ES-I3 (cell line): ENCODE measurements at regions not wholly inside any gene's neighbourhood (a gene's known extent, or its start where the extent isn't known, plus 50 kb on each side); places are given as distances from the start of the nearest gene placed in this dataset.
"Not testable (repeated sequence)": the region's sequence is repeated elsewhere in the genome, so short reads cannot be mapped to it uniquely, and the experiment has no call there.

Experiments
- H3K36me3 ChIP-seq: 2 replicates; pipeline ENCODE4 v1.6.1; 2013; ENCODE audit warnings: mild to moderate bottlenecking, low read length, control low read depth, moderate library complexity; ENCODE audit not compliant: insufficient read depth
- H3K4me1 ChIP-seq: 2 replicates; pipeline ENCODE4 v1.6.1; 2013; ENCODE audit warnings: mild to moderate bottlenecking, control low read depth, low read length; ENCODE audit not compliant: insufficient read depth
- H3K9ac ChIP-seq: 2 replicates; pipeline ENCODE4 v1.6.1; 2013; ENCODE audit warnings: low read depth, mild to moderate bottlenecking, low read length, moderate library complexity
- H3K9me3 ChIP-seq: 2 replicates; pipeline ENCODE4 v1.6.1; 2013; ENCODE audit warnings: mild to moderate bottlenecking, low read length, moderate library complexity; ENCODE audit not compliant: control insufficient read depth, insufficient read depth

DNA sequence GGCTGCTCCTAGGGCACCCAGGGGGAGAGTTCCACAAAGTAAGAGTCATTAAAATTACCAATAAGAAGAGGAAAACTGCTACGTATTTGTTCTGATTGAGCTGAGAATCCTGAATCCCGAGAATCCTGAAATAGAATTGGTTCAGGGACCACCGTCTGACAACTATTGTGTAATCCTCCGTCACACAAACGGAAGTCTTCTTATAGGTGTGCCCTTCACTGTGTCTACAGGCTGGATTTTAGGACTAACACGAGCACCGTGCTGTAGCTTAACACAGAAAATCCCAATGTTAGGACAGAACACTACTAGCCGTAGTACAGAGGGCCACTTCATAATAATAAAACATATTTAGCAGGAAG is 50.6 kb upstream of the RNF182 start:
- H3K9me3 ChIP-seq: no peaks in the 10 kb centered on the region; the same call in 1 of the 2 replicates
- H3K4me1 ChIP-seq: no peaks in the 10 kb centered on the region
- peak overlapping the region; percentile 19 for H3K9ac ChIP-seq
- H3K36me3 ChIP-seq: no peaks in the 10 kb centered on the region

DNA sequence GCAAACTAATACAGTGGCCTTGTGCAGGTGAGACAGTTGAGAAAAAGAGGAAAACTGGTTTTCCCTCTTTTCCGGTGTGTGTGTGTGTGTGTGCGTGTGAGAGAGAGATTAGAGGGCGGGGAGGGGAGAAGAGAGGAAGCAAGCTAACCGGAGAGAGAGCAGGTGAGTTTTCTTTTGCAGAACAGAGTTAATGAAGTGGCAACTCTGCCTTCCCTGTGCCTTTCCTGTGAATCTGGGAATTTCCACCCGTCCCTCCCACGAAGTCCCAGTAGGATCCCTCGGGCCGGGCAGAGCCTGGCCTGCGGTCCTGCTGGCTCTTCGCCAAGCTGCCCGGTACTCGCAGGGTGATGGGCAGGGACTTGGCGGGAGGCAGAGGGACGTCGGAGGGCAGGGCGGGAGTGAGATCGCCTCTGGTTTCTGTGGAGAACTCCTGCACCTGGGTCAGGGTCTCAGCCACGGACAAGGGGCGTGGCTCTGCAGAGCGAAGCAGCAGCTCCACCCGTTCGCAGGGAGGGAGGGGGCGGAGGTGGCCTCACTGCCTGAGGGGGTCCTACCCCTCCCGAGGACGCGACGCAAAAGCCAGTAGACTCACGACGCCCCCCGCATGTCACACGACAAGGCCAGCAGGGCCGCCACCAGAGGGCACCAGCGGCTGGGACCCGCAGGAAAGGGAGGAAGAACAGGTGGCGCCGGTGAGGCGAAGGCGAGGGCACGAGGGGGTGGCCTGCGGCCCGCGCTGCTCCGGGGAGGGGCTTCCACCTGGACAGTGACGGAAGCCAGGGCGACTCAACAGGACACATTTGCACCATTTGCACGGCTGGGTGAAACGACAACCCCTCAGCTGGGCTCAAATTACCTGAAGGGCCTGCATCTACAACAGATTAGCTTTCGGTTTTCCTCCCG is 51.2 kb upstream of the RNF182 start:
- Histone ChIP-seq H3K36me3 (no peaks in the 10 kb centered on the region), H3K9me3 (no peaks in the 10 kb centered on the region; the same call in 1 of the 2 replicates), H3K4me1 (no peaks in the 10 kb centered on the region), H3K9ac (peak overlapping the region; percentile 19)

DNA sequence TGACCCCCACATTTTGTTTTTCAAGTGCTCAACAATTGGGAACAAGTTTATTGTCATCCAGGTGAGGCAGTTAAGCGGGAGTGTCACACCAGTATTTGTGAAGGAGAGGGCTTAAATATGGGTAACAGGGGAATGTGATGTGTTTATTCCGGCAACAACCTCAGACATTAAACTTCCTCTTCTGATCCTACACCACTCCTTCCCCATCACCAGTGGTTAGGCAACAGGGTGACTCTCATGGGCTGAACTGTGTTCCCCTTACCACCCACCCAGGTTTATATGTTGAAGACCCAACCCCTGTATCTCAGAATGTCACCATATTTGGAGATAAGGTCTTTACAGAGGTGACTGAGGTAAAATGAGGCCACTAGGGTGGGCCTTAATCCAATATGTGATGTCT is 52.1 kb upstream of the RNF182 start:
- Histone ChIP-seq H3K4me1 (no peaks in the 10 kb centered on the region), H3K9me3 (no peaks in the 10 kb centered on the region), H3K36me3 (no peaks in the 10 kb centered on the region), H3K9ac (no peak overlapping the region)

DNA sequence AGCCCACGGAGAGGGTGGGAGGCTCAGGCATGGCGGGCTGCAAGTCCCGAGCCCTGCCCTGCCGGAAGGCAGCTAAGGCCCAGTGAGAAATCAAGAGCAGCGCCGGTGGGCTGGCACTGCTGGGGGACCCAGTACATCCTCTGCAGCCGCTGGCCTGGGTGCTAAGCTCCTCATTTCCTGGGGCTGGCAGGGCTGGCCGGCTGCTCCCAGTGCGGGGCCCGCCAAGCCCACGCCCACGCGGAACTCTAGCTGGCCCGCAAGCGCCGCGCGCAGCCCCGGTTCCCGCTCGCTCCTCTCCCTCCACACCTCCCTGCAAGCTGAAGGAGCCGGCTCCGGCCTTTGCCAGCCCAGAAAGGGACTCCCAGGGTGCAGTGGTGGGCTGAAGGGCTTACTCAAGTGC is 52.7 kb upstream of the RNF182 start:
- not testable (repeated sequence) for H3K4me1 ChIP-seq, H3K9ac ChIP-seq, H3K36me3 ChIP-seq, H3K9me3 ChIP-seq

DNA sequence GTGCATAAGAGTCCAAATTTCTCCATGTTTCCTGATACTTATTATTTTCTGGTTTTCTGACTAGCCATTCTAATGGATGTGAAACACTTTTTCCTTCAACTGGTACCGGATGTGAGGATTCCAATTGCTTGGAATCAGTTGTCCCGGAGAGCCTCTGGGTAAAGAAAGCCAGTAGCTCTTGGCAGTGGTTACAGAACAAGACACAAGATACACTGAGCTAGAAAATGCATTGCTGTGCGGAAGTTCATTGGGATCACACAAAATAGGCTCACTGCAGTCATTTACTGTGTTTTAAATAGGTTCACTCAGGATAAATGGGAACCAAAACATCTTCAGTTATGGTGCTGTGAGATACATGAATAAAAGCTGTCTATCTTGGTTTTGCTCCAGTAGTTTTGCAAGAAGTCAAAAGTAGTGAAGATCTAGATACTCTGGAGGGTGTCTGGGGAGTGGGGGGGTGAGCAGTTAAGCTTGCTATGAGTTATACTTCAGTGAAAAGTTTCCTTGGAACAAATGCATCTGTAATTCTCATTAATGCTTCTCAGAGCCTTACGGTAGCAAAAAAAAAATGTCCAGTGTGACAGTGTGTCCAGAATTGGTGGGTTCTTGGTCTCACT is 54.4 kb upstream of the RNF182 start:
- Histone ChIP-seq H3K36me3 (no peaks in the 10 kb centered on the region), H3K9ac (no peak overlapping the region), H3K4me1 (no peaks in the 10 kb centered on the region), H3K9me3 (no peaks in the 10 kb centered on the region)

DNA sequence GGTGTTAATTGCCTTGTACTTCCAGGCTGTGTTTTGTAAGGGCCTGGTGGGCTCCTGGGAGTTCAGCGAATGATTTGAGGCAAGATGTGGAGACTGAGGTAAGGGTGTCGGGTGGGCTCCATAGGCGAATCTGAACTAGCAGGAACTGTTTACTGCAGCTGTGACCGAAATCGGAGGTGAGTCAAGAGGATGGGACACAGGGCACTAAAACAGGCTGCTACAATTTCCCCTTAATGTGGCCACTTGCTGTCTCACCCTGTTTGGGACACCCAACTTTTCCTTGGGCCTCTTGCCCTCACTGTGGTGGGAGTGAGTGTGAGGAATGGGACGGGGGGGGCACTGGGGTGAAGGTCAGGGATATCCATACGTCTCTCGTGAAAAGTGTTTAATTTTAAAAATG is 53.9 kb upstream of the MCUR1 start:
- Histone ChIP-seq H3K36me3 (no peaks in the 10 kb centered on the region), H3K9me3 (no peaks in the 10 kb centered on the region), H3K4me1 (no peaks in the 10 kb centered on the region), H3K9ac (no peak overlapping the region)

DNA sequence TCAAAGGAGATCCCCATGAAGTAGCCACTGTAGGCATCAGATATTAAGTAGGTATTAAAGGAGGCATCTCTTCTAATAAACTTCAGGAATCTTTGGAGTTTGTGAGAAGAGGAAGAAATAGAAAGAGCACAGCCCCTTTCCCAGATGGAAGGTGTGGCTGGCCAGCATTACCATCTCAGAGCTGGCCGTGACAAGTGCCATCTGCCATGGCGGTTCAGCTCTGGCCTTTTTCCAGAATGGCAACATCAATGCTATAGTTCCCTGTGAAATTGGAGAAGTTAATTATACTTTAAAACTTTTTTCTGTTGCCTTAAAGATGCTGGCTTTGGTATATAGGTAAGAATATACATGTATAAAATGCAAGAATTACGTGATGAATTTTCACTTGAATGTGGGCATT is 51.9 kb upstream of the MCUR1 start:
- Histone ChIP-seq H3K4me1 (no peaks in the 10 kb centered on the region), H3K9me3 (peaks cover 7% of the 10 kb centered on the region), H3K36me3 (no peaks in the 10 kb centered on the region), H3K9ac (no peak overlapping the region)

DNA sequence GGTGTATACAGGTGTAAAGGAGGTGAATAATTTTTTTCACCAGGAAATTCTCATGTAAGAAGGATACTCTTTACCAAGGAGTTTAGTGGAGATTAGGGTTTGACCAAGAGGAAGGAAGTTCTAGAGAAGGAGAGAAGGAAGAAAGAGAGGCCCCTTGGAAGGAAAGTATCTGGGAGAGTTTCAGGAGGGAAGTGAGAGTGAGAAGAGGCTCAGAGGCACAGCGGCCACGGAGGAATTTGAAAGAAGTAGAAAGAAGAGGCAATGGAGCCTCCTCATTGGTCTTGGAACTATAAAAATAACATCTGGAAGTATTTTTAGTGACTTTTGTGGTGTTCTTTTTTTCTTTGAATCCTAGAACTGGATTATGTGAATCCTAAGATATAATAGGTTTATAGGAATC is 50.8 kb upstream of the MCUR1 start:
- no peak overlapping the region for H3K9ac ChIP-seq
- H3K36me3 ChIP-seq: no peaks in the 10 kb centered on the region
- peaks cover 7% of the 10 kb centered on the region for H3K9me3 ChIP-seq
- H3K4me1 ChIP-seq: no peaks in the 10 kb centered on the region

DNA sequence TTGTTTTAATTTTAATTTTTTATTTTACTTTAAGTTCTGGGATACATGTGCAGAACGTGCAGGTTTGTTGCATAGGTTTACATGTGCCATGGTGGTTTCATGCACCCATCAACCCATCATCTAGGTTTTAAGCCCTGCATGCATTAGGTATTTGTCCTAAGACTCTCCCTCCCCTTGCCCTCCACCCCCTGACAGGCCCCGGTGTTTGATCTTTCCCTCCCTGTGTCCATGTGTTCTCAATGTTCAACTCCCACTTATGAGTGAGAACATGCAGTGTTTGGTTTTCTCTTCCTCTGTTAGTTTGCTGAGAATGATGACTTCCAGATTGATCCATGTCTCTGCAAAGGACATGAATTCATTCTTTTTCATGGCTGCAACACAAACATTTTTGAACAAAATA is 50.3 kb upstream of the MCUR1 start:
- H3K36me3 ChIP-seq, H3K9me3 ChIP-seq, H3K4me1 ChIP-seq, H3K9ac ChIP-seq: not testable (repeated sequence)
